ENCODE measurements at regions not wholly inside any gene's neighbourhood (a gene's known extent, or its start where the extent isn't known, plus 50 kb on each side); places are given as distances from the start of the nearest gene placed in this dataset.
A peak's percentile ranks its signal among the peaks of the same experiment; 100 is the strongest.

- TF ChIP-seq PTRF (tag; IDR thresholded peaks at IDR 0.05), result no peak
- no peak for TF ChIP-seq ZNF512 (tag; IDR thresholded peaks at IDR 0.05)
- peak; percentile 38; the same call in 1 of the 2 replicates for TF ChIP-seq ZFX (CRISPR knock-in tag; IDR thresholded peaks at IDR 0.05)
- peak; percentile 86 for TF ChIP-seq ZEB2 (IDR thresholded peaks at IDR 0.05)
- no peak for TF ChIP-seq ZNF584 (CRISPR knock-in tag; IDR thresholded peaks at IDR 0.05; ENCODE audit: low read depth)
- no peak for TF ChIP-seq FOXA1 (IDR thresholded peaks at IDR 0.05; ENCODE audit: borderline replicate concordance)
- TF ChIP-seq HBP1 (CRISPR knock-in tag; IDR thresholded peaks at IDR 0.05), result no peak
- TF ChIP-seq HSF4 (CRISPR knock-in tag; IDR thresholded peaks at IDR 0.05; ENCODE audit: borderline replicate concordance), result no peak
- no peak for TF ChIP-seq ZC3H11A (IDR thresholded peaks at IDR 0.05; ENCODE audit: low read depth, low read length)
- peak; percentile 74; the same call in 1 of the 2 replicates for TF ChIP-seq ZNF766 (CRISPR knock-in tag; conservative IDR thresholded peaks at IDR 0.05)
- TF ChIP-seq ZNF551 (CRISPR knock-in tag; IDR thresholded peaks at IDR 0.05), result no peak
- no peak for TF ChIP-seq ZBTB7A (IDR thresholded peaks at IDR 0.05; ENCODE audit: borderline replicate concordance, control insufficient read depth, low read depth, low read length)
- TF ChIP-seq NKRF (IDR thresholded peaks at IDR 0.05; ENCODE audit: borderline replicate concordance), result no peak
- no peak for TF ChIP-seq RBFOX2 (IDR thresholded peaks at IDR 0.05; ENCODE audit: low read depth, low read length)
- no peak for TF ChIP-seq DPF2 (IDR thresholded peaks at IDR 0.05)
- no peak for TF ChIP-seq KLF13 (tag; IDR thresholded peaks at IDR 0.05; ENCODE audit: borderline replicate concordance, low read depth)
- TF ChIP-seq CUX1 (CRISPR knock-in tag; IDR thresholded peaks at IDR 0.05), result no peak
- peak; percentile 53 for TF ChIP-seq SMARCA4 (IDR thresholded peaks at IDR 0.05)
- no peak for TF ChIP-seq POLR2G (IDR thresholded peaks at IDR 0.05; ENCODE audit: low read depth, low read length)
Observed at GRCh38 chr4:38230121-38230801, 270.1 kb downstream of the PTTG2 start (continued).

Measured in K562 (cell line).